ENCODE measurements at regions not wholly inside any gene's neighbourhood (a gene's known extent, or its start where the extent isn't known, plus 50 kb on each side); places are given as distances from the start of the nearest gene placed in this dataset.

DNA sequence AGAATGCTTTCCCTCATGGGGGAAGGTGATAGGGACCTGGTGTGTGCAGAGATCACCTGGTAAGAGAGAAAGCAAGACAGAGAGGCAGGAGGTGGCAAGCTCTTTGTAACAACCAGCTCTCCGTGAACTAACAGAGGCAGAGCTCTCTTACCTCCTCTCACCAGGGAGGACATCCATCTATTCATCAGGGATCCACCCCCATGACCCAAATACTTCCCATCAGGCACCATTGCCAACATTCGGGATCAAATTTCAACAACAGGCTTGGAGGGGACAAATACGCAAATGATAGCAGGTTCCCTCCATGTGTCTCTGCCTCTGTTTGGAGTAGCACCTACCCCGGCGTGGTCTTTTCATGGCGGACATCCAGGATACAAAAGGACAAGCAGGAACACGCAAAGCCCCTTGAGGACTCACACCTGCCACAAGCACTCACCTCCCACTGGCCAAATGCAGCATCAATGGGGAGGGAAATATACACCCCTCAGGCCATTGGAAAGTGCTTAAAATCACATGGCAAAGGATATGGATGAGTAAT is 431.2 kb upstream of the AUTS2 start:
- TF ChIP-seq POLR2A (IDR thresholded peaks at IDR 0.05) (no peak), POLR2AphosphoS5 (IDR thresholded peaks at IDR 0.05) (no peak), EP300 (IDR thresholded peaks at IDR 0.05) (no peak), CTCF (IDR thresholded peaks at IDR 0.05) (no peak)
- H3K4me3 ChIP-seq = no peak overlapping the region
- no peaks in the 10 kb centered on the region for H3K9me3 ChIP-seq
- 42% methylated on average over 7 of the region's 7 CpGs; no CpG with 5 or more reads in 1 of the 2 donors for WGBS, 2 donors (ENCODE audit: low coverage in 1 of 2)
- ATAC-seq = peak; percentile 58
- H3K36me3 ChIP-seq = no peaks in the 10 kb centered on the region
- no peak overlapping the region for H3K27ac ChIP-seq
- H3K27me3 ChIP-seq = no peaks in the 10 kb centered on the region
- peaks cover under 1 to 12% (median 4%) of the 10 kb centered on the region in 3 donors for H3K4me1 ChIP-seq

DNA sequence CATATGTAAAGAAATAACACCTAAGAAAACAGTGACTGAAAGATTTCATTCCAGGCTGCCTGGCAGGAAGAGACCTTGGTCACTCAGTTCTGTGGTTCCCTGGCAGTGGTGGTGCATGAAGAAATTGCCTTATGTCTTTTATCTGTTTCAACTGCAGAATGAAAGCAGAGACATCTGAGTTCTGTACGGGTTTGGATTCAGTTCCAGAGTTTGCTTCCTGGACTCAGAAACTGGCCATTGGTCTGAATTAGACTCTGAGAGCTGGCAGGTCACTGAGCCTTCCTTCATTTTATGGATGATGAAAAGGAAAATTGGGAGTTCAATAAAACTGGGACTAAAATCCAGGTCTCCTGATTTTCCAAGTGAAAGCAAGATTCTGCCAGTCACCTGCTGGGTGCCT is 428.9 kb upstream of the AUTS2 start:
- Histone ChIP-seq H3K4me3 (no peak overlapping the region), H3K27ac (no peak overlapping the region), H3K36me3 (no peaks in the 10 kb centered on the region), H3K4me1 (no peaks in the 10 kb centered on the region), H3K9me3 (no peaks in the 10 kb centered on the region), H3K27me3 (no peaks in the 10 kb centered on the region)
- WGBS, 2 donors (ENCODE audit: low coverage in 1 of 2) = 14% methylated on average over 1 of the region's 1 CpG; no CpG with 5 or more reads in 1 of the 2 donors
- no peak for ATAC-seq
- TF ChIP-seq POLR2A (IDR thresholded peaks at IDR 0.05) (no peak), POLR2AphosphoS5 (IDR thresholded peaks at IDR 0.05) (no peak), EP300 (IDR thresholded peaks at IDR 0.05) (no peak), CTCF (IDR thresholded peaks at IDR 0.05) (no peak)

GRCh38 chr7:69172357-69173077 is 425.8 kb upstream of the AUTS2 start:
- no peaks in the 10 kb centered on the region for H3K36me3 ChIP-seq
- 81 to 90% methylated on average over 3 to 10 of the region's 10 CpGs for WGBS, 2 donors (ENCODE audit: low coverage in 1 of 2)
- no peak for ATAC-seq

DNA sequence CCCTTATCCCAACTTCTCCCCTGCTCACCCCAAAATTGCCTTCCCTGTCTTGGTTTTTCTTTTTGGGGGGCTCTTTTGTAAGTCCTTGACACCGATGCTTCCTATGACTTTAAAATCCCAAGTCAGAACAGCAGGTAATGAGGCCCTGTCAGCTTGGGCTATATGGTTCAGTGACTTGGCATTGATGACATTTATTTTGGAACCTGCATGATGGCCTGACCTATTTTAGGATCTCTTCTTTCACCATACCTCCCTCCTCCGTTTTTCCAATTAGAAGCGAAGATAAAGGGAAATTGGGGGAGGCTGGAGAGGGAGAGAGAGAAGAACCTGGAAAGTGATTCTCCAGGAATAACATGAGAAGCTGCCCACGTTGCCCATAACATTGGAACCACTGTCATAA is 424.9 kb upstream of the AUTS2 start:
- H3K9me3 ChIP-seq = no peaks in the 10 kb centered on the region
- no peak overlapping the region for H3K27ac ChIP-seq
- TF ChIP-seq POLR2A (IDR thresholded peaks at IDR 0.05) = no peak
- no peaks in the 10 kb centered on the region for H3K27me3 ChIP-seq
- H3K36me3 ChIP-seq = no peaks in the 10 kb centered on the region
- no peak overlapping the region for H3K4me3 ChIP-seq
- WGBS, 2 donors (ENCODE audit: low coverage in 1 of 2) = 60 to 94% methylated on average over 1 to 2 of the region's 4 CpGs
- peaks cover 0 to 20% (median 0%) of the 10 kb centered on the region in 3 donors for H3K4me1 ChIP-seq
- no peak for ATAC-seq

More at GRCh38 chr7:69172357-69173077, 425.8 kb upstream of the AUTS2 start:
- H3K27me3 ChIP-seq = no peaks in the 10 kb centered on the region
- H3K27ac ChIP-seq = no peak overlapping the region
- TF ChIP-seq POLR2A (IDR thresholded peaks at IDR 0.05) (no peak), CTCF (IDR thresholded peaks at IDR 0.05) (no peak), EP300 (IDR thresholded peaks at IDR 0.05) (no peak), POLR2AphosphoS5 (IDR thresholded peaks at IDR 0.05) (no peak)
- peaks cover 0 to 11% (median 0%) of the 10 kb centered on the region in 3 donors for H3K4me1 ChIP-seq
- H3K9me3 ChIP-seq = no peaks in the 10 kb centered on the region
- no peak overlapping the region for H3K4me3 ChIP-seq

GRCh38 chr7:69173846-69174245 is 424.4 kb upstream of the AUTS2 start:
- no CpG with 5 or more reads among the region's 1 CpG for WGBS, 2 donors (ENCODE audit: low coverage in 1 of 2)
- TF ChIP-seq POLR2A (IDR thresholded peaks at IDR 0.05) = no peak
- no peak for TF ChIP-seq CTCF (IDR thresholded peaks at IDR 0.05)
- TF ChIP-seq POLR2AphosphoS5 (IDR thresholded peaks at IDR 0.05) = no peak
- no peak for TF ChIP-seq EP300 (IDR thresholded peaks at IDR 0.05)
- Histone ChIP-seq H3K4me1 (peaks cover 0 to 25% (median 0%) of the 10 kb centered on the region in 3 donors), H3K4me3 (no peak overlapping the region), H3K9me3 (no peaks in the 10 kb centered on the region), H3K27me3 (no peaks in the 10 kb centered on the region), H3K36me3 (no peaks in the 10 kb centered on the region), H3K27ac (no peak overlapping the region)
- no peak for ATAC-seq

Measured in gastroesophageal sphincter (tissue), 4 donors.